CD14-positive monocyte (primary cell): ENCODE measurements at regions not wholly inside any gene's neighbourhood (a gene's known extent, or its start where the extent isn't known, plus 50 kb on each side); places are given as distances from the start of the nearest gene placed in this dataset.
"Not testable (repeated sequence)": the region's sequence is repeated elsewhere in the genome, so short reads cannot be mapped to it uniquely, and the experiment has no call there.

Experiments
- DNase-seq, 3 donors: peaks; one replicate each; pipeline ENCODE4 v3.0.0-alpha.2; 2011 to 2022
- H2AFZ ChIP-seq: 2 replicates; pipeline ENCODE4 v1.6.0; 2012; ENCODE audit warnings: mild to moderate bottlenecking, low read depth, low read length, inconsistent platforms; ENCODE audit not compliant: insufficient read depth, poor library complexity, severe bottlenecking
- H3K27ac ChIP-seq, 2 donors: 1 replicate in 1 of 2; 2 replicates in 1 of 2; pipeline ENCODE4 v1.5.1; 2012 to 2013; ENCODE audit warnings: low read length in 2 of 2, control low read depth in 1 of 2, inconsistent platforms in 1 of 2, low read depth in 1 of 2, mild to moderate bottlenecking in 1 of 2
- H3K27me3 ChIP-seq, 2 donors: one replicate each; pipeline versions ENCODE4 v1.6.0 to v1.6.1; 2011 to 2013; ENCODE audit warnings: low read length in 2 of 2; ENCODE audit not compliant: control insufficient read depth in 2 of 2, insufficient read depth in 2 of 2
- H3K36me3 ChIP-seq, 2 donors: replicated peaks in 1 of 2; 1 replicate in 1 of 2; 2 replicates in 1 of 2; pipeline versions ENCODE4 v1.5.1 to v1.6.1; 2012 to 2013; ENCODE audit warnings: low read length in 2 of 2, control low read depth in 1 of 2, inconsistent platforms in 1 of 2, mild to moderate bottlenecking in 1 of 2; ENCODE audit not compliant: insufficient read depth in 2 of 2, control insufficient read depth in 1 of 2
- H3K4me1 ChIP-seq, 2 donors: 1 replicate in 1 of 2; 2 replicates in 1 of 2; pipeline versions ENCODE4 v1.5.1 to v1.6.1; 2012 to 2013; ENCODE audit warnings: low read length in 2 of 2, control low read depth in 1 of 2, inconsistent platforms in 1 of 2, mild to moderate bottlenecking in 1 of 2, moderate library complexity in 1 of 2; ENCODE audit not compliant: insufficient read depth in 2 of 2, control insufficient read depth in 1 of 2
- H3K4me2 ChIP-seq: replicated peaks from 2 replicates; pipeline ENCODE3; 2012; ENCODE audit warnings: low read length, moderate library complexity, mild to moderate bottlenecking; ENCODE audit not compliant: poor library complexity, severe bottlenecking; ENCODE audit errors: extremely low read depth
- H3K4me3 ChIP-seq, 3 experiments: fragments of 200-600 bp in 1 of 3; sonication (generic) in 1 of 3; replicated peaks in 1 of 3; 1 replicate in 2 of 3; 2 replicates in 1 of 3; pipeline ENCODE4 v1.5.1; 2011 to 2013; ENCODE audit warnings: low read length in 3 of 3, mild to moderate bottlenecking in 3 of 3, control low read depth in 2 of 3, low read depth in 2 of 3, inconsistent platforms in 1 of 3, moderate library complexity in 1 of 3
- H3K79me2 ChIP-seq: 2 replicates; pipeline ENCODE4 v1.6.0; 2012; ENCODE audit warnings: mild to moderate bottlenecking, control low read depth, inconsistent platforms, low read length, moderate library complexity; ENCODE audit not compliant: insufficient read depth
- H3K9ac ChIP-seq: 2 replicates; pipeline ENCODE4 v1.6.0; 2017; ENCODE audit warnings: low read length, mild to moderate bottlenecking; ENCODE audit not compliant: insufficient read depth, poor library complexity, severe bottlenecking
- H3K9me3 ChIP-seq, 2 donors: replicated peaks in 1 of 2; 1 replicate in 1 of 2; 2 replicates in 1 of 2; pipeline versions ENCODE4 v1.5.1 to v1.6.1; 2012 to 2013; ENCODE audit warnings: low read length in 2 of 2, control low read depth in 1 of 2; ENCODE audit not compliant: control insufficient read depth in 1 of 2, insufficient read depth in 1 of 2
- H4K20me1 ChIP-seq: 2 replicates; pipeline ENCODE4 v1.6.0; 2012; ENCODE audit warnings: mild to moderate bottlenecking, low read length, control low read depth, moderate library complexity; ENCODE audit not compliant: insufficient read depth
- H3K27ac Mint-ChIP-seq, 7 donors: one replicate each; pipeline ENCODE4 v1.8.0; 2020; ENCODE audit warnings: mild to moderate bottlenecking in 7 of 7, mixed read lengths in 7 of 7, moderate library complexity in 6 of 7, inconsistent platforms in 2 of 7
- H3K27me3 Mint-ChIP-seq, 3 donors: one replicate each; pipeline ENCODE4 v1.8.0; 2021 to 2022; ENCODE audit warnings: low read depth in 3 of 3, mild to moderate bottlenecking in 3 of 3, mixed read lengths in 3 of 3, moderate library complexity in 3 of 3, inconsistent platforms in 1 of 3
- H3K36me3 Mint-ChIP-seq, 2 donors: one replicate each; pipeline ENCODE4 v1.8.0; 2020; ENCODE audit warnings: mixed read lengths in 2 of 2, inconsistent platforms in 1 of 2, mild to moderate bottlenecking in 1 of 2
- H3K4me1 Mint-ChIP-seq: one replicate; pipeline ENCODE4 v1.8.0; 2020; ENCODE audit warnings: mild to moderate bottlenecking, mixed read lengths
- H3K4me3 Mint-ChIP-seq, 2 donors: one replicate each; pipeline ENCODE4 v1.8.0; 2020; ENCODE audit warnings: mild to moderate bottlenecking in 2 of 2, mixed read lengths in 2 of 2, moderate library complexity in 1 of 2
- H3K9me3 Mint-ChIP-seq, 7 donors: one replicate each; pipeline ENCODE4 v1.8.0; 2020 to 2022; ENCODE audit warnings: mixed read lengths in 7 of 7, mild to moderate bottlenecking in 6 of 7, moderate library complexity in 6 of 7, inconsistent platforms in 2 of 7
- CTCF ChIP-seq: fragments of 200-600 bp; IDR thresholded peaks from one replicate; pipeline ENCODE4 v1.8.0; 2022; ENCODE audit warnings: antibody characterized with exemption, mild to moderate bottlenecking
- WGBS: methylation state at CpG from one replicate; pipeline ENCODE4 v1.1.5; 2013; ENCODE audit warnings: missing lambda C conversion rate; ENCODE audit not compliant: insufficient coverage; 5-methylcytosine and 5-hydroxymethylcytosine counted together
- intact Hi-C, 2 donors: fragments of 100-400 bp; cut with micrococcal nuclease; formaldehyde crosslinking; loops; one replicate each; pipeline versions ENCODE4 v1.15.0 to v1.15.1; 2023

DNA sequence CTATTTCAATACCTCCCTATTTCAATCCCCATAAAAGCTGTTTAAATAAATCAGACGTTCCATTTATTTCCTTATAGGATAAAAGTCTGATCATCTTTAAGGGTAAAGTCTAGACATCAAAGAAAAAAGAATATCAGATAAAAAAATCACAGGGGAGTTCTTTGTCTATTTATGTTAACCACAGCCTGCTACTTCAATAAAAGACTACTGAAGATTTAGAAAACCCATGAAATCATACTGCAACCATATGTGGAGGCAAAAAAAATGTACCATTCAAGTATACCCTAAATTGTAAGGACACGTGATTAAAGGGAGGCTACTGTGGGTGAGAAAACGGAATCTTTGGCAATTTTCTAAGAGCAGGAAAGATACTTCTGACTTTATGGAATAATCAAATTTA, 108.2 kb upstream of the TNFSF4 start:
- WGBS, result no CpG with 5 or more reads among the region's 3 CpGs

GRCh38 chr1:173318788-173319187, 111.7 kb upstream of the TNFSF4 start:
- H3K27ac ChIP-seq, result no peak overlapping the region
- no peak overlapping the region for H3K4me2 ChIP-seq
- Mint-ChIP-seq H3K36me3 (no peaks in the 10 kb centered on the region), H3K9me3 (peaks cover 8 to 23% (median 9%) of the 10 kb centered on the region in 7 donors), H3K27ac (no peak overlapping the region), H3K4me1 (no peaks in the 10 kb centered on the region), H3K4me3 (no peak overlapping the region), H3K27me3 (no peaks in the 10 kb centered on the region)
- no peak for TF ChIP-seq CTCF
- no peaks in the 10 kb centered on the region for H3K36me3 ChIP-seq
- DNase-seq, result no peak
- H4K20me1 ChIP-seq, result no peaks in the 10 kb centered on the region
- no peaks in the 10 kb centered on the region for H3K4me1 ChIP-seq
- no peak overlapping the region for H3K4me3 ChIP-seq
- H3K27me3 ChIP-seq, result no peaks in the 10 kb centered on the region
- H3K9ac ChIP-seq, result no peak overlapping the region
- no peak overlapping the region for H2AFZ ChIP-seq
- intact Hi-C loops, result no loop called here
- no peaks in the 10 kb centered on the region for H3K9me3 ChIP-seq
- WGBS, result 87% methylated on average over 2 of the region's 2 CpGs
- H3K79me2 ChIP-seq, result no peaks in the 10 kb centered on the region

More for the DNA sequence above, 108.2 kb upstream of the TNFSF4 start:
- no peak overlapping the region for H3K9ac ChIP-seq
- no peak overlapping the region for H3K27ac Mint-ChIP-seq
- no peaks in the 10 kb centered on the region for H3K4me1 ChIP-seq
- no peaks in the 10 kb centered on the region for H3K36me3 Mint-ChIP-seq
- H3K4me3 Mint-ChIP-seq, result no peak overlapping the region
- H3K9me3 ChIP-seq, result peaks cover 0 to 3% of the 10 kb centered on the region in 2 donors
- no peaks in the 10 kb centered on the region for H3K79me2 ChIP-seq
- no peaks in the 10 kb centered on the region for H3K4me1 Mint-ChIP-seq
- intact Hi-C loops, result no loop called here
- no peaks in the 10 kb centered on the region for H3K27me3 ChIP-seq
- no peak for TF ChIP-seq CTCF
- no peak overlapping the region for H3K27ac ChIP-seq
- no peaks in the 10 kb centered on the region for H3K36me3 ChIP-seq
- peaks cover 0 to 3% (median 2%) of the 10 kb centered on the region in 3 donors for H3K27me3 Mint-ChIP-seq
- H3K9me3 Mint-ChIP-seq, result peaks cover 0 to 8% (median 2%) of the 10 kb centered on the region in 7 donors
- DNase-seq, result no peak
- H2AFZ ChIP-seq, result no peak overlapping the region
- H3K4me2 ChIP-seq, result no peak overlapping the region
- no peak overlapping the region for H3K4me3 ChIP-seq
- H4K20me1 ChIP-seq, result no peaks in the 10 kb centered on the region

- peaks cover 12 to 31% (median 21%) of the 10 kb centered on the region in 7 donors for H3K9me3 Mint-ChIP-seq
- H3K79me2 ChIP-seq, H4K20me1 ChIP-seq, H3K9ac ChIP-seq, H3K4me3 ChIP-seq, H3K4me1 ChIP-seq, H3K4me1 Mint-ChIP-seq, H3K36me3 Mint-ChIP-seq, H3K4me2 ChIP-seq, H3K9me3 ChIP-seq, H2AFZ ChIP-seq, H3K36me3 ChIP-seq, H3K27ac Mint-ChIP-seq, intact Hi-C loops, DNase-seq, H3K27me3 Mint-ChIP-seq, H3K27me3 ChIP-seq, H3K27ac ChIP-seq, H3K4me3 Mint-ChIP-seq: not testable (repeated sequence)
- no CpG with 5 or more reads among the region's 2 CpGs for WGBS
These were observed 117.2 kb upstream of the TNFSF4 start for GRCh38 chr1:173324352-173324751.
